GM21825 (cell line): ENCODE measurements at regions not wholly inside any gene's neighbourhood (a gene's known extent, or its start where the extent isn't known, plus 50 kb on each side); places are given as distances from the start of the nearest gene placed in this dataset.

Experiments used
- ATAC-seq: cut with Tn5 transposase; IDR thresholded peaks from one replicate; pipeline ENCODE4 v1.9.1; 2021; ENCODE audit warnings: mild to moderate bottlenecking, moderate library complexity; ENCODE audit not compliant: unreplicated experiment

DNA sequence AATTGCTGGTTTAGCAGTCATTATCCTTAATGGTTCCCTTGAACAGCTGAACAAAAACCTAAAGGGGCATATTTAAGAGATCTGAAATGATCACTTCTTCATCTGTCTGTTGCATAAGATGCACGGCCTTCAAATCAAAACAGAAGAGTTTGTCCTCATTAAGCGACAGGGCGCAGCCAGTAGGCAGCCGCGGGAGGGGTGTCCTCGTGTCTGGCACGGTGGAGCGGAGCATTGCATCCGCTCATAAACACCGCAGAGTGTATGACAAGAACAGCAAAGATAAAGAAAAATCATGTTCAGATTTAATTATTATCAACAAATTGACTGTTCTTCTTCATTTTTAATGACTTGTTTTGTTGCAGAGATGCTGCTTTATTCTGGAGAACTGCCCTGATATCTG is 255.6 kb upstream of the ADARB2 start:
- no peak for ATAC-seq

DNA sequence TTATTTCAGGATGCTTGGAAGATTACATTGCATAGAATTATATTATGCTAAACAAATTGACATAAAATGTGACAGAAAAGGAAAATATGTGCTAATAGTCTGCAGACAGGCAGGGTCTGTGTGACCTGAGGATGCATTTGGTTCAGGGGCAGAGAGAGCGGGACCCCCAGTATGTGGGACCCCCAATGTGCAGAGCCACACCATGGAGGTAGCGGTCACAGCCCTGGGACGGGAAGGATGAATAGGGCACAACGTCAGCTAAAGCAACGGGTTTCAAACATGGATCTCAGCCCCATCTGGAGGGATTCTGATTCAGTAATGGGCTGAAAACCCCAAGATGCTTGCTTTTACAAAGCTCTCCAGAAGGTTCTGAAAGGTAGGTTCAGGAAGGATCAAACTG is 251.8 kb upstream of the ADARB2 start:
- ATAC-seq: no peak

DNA sequence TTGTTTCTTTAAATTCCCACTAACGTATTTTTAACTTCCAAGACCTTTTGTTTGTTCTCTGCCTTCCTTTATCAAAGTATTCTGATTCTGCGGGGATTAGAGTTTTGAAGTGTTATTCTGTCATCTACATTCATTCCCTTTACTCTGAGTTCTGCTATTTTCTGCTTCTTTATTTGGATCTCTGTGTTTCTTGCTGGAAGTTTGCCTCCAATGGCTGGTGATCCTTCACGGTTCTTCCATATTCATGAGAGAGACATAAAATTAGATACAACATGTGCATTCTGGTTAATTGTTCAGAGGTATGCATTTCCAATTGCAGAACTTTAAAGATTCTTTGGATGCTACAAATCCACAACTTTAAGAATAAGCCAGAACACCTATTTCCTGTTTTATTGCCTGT is 244.7 kb upstream of the ADARB2 start:
- no peak for ATAC-seq

DNA sequence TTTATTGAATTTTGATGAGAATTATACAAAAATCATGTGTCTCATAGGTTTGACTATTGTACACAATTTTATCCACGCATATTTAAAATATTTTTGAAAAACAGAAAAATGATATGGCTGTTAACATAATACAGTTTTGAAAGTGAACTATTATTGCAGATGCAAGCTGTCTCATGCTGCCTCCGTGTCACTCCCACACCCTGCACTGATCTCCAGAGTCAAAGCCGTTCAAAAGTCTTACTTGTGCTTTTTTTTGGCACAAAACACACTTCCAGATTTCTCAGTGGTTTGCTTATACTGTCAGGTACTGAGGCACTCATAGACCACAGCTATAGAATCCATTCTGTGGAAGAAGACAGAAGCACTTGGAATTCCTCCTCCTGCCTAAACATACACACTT is 243.1 kb upstream of the ADARB2 start:
- no peak for ATAC-seq

DNA sequence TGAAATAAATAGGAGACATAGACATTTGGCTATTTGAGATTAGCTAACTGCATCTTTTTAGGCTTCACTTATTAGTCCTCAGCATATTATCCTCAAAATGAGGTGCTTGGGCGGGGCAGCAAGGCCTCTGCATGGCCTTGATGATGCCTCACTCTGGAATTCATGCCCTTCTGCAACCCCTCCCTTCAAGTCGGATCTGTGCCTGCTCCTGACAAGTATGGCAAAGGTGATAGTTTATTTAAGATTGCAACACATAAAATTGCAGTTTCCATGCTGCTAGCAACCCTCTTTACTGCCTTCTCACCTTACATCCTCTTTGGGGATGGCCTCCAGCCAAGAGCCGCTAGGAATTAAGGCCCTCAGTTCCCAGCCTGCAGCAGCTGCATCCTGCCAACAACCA is 241.3 kb upstream of the ADARB2 start:
- ATAC-seq: no peak

DNA sequence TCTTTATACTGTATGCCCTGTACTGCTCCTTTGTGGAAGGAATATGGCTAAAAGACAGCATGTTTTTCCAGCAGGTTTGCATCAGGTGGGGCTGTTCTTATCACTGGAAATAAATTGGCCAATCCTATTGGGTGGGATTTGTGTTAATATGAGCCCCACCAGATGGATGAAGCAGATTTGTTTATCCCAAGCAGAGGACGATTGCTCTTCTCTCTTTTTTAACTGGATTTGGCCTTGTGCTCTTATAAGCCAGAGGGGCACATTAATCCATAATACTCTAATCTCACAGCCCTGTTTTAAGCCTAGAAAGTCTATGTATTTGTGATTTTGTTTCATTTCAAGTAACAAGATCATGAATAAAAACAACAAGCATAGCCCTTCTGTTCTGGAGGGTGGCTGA is 240.1 kb upstream of the ADARB2 start:
- no peak for ATAC-seq

DNA sequence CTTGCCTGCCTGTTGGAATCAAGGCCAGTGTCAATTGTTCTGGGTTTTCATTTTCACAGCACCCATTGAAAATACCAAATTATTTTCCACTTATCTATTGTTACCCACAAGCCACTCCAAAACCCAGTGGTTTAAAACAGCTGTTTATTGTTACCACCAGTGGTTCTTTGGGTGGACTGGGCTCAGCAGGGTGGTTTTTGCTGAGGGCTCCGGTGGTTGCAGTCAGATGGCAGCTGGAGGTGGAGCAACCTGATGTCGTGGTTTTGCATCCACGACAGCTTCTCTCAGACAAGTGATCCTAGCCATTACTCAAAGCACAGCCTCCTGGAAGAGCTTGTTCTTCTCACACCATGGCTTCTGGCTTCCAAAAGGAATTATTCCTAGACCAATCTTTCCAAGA is 235.1 kb upstream of the ADARB2 start:
- no peak for ATAC-seq

DNA sequence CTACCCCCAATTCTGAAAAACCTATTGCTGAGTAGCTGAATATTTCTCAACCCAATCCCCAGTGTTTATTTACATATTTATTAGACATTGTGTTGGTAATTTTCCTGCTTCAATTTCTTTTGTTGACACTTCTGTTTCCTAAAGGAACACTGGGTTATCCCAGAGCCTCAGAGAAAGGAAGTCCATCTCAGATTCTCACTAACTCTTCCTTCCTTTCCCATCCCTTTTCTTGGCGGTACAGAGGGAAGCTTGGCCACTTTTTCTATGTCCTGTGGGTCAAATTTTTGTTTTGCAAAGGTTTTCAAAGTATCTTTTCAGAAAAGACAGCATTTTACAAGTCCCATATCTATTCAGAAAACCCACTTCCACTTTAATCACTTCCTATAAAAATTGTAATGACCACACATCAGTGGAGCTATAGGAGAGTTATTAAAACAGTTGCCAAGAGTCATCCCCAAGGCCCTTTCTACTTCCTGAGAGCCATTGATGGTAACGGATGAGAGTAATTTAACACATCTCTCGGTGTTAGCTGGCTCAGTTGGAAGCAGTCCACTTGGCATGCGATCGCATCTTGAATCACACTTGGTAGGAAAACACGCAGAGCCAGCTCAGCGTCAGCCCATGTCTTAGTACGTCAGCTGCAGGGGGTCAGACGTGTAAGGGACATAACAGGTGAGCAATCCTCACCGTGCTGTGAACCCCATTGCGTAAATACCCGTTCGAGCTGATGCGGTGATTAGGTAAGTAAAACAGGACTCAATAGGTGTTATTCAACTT is 231.1 kb upstream of the ADARB2 start:
- no peak for ATAC-seq

DNA sequence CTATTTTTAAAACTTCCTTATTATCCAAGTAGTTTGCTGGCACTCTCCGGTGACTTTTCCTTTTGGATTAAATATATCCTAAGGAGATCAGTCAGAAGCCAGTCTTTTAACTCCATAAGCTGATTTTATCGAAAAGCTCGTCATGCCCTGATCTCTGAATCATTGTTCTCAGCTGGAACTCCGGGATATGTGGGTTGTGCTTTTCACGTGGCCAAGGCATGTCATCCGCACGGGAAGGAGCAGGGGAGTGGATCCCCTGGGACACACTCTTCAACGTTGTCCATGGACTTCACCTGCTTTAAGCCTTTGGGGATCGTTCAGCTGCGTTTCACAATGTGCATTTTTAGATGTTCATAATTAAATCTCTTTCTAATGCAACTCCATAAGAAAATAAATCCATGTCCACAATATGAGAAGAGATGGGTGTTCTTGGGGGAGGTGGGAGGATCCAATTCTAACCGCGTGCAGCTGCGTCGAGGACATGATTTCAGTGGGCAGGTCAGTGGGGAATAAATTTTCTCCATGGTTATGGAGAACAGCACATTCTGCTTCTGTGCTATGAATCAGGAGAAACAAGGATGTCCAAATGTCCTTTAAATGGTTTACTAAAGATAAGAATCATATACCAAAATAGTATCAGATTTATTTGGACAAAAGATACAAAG is 229.5 kb upstream of the ADARB2 start:
- ATAC-seq: no peak

DNA sequence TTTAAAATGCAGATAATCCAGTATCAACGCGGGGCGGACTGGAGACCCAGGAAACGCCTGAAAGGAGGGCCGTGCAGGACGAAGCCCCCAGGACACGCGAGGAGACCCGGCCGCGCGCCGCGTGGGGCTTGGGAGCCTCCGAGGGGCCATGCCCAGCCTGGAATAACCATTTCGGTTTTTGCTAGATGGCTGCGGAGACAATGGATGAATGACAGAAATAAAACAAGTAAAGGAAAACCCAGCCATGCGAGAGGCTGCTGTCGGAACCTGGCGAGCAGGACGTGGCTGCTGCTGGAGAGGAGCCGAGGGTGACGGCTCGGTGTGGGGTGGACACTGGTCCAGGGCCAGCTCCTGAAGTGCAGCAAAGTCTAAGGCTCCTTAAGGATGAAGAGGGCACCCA is 227.2 kb upstream of the ADARB2 start:
- ATAC-seq: no peak

DNA sequence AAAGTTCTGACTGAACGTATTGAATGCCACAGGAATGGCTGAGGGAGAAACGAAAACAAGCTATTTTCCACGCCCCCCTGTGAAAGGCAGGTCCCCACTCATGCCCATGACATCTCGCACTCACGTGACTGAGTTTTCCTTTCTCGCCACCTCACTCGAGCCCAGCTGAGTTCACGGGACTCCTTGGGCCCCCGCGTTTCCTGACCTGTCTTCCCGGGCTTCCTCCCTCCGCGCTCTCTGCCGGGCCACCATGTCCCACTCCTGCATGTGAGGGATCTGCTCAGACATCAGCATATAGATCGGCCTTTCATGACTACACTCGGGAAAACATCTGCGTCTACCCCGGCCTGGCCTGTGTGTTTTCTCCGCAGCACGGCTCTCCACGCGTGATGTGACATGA is 226.0 kb upstream of the ADARB2 start:
- no peak for ATAC-seq

DNA sequence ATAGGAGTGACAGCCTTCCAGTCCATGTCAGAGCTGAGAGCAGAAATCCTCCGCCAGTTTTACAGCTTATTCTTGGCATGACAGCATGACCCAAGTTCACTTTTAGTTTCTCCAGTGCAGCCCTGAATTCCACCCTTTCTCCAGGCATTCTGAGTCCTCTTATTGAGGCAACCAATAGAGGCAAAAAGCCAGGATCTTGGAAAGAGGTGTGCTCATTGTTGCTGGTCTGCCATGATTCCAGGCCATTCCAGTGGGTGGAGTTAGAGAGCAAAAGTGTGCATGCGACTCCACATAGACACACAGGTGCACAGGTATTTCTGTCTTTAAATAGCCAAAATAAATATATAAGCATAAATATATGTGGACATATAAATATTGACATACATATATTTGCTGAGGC is 224.7 kb upstream of the ADARB2 start:
- ATAC-seq: no peak

DNA sequence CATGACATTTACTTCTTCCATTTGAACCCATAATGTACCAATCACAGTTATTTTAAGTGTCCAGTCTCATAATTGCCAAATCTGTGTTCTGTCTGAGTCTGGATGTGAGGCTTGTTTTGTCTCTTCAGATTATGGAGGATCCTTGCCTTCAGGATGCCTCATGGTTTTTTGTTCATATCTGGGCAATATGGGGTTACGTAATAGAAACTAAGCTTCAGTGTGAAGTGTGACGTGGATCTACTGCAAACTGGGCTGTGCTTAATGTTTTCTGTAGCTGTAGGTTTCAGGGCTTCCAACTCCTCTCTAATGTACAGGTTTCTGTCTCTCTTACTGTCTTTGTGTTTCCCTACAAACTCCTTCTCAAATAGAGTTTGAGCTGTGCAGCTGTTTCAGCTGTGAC is 223.7 kb upstream of the ADARB2 start:
- no peak for ATAC-seq

DNA sequence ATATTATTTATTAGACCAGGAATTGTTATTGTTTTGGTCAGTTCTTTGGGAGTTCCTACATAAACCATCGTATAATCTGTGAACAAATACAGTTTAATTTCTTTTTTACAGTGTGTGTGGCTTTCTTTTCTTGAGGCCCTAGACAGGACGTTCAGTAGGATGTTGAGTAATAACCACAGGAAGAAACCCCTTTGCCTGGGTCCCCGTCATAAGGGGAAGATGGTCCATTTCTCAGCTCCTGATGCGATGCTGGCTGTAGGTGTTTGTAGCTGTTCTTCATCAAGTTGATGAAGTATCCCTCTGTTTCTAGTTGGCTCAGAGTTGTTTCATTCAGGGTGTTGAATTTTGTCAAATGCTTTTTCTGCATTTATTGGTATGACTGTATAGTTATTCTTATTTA is 219.7 kb upstream of the ADARB2 start:
- no peak for ATAC-seq

DNA sequence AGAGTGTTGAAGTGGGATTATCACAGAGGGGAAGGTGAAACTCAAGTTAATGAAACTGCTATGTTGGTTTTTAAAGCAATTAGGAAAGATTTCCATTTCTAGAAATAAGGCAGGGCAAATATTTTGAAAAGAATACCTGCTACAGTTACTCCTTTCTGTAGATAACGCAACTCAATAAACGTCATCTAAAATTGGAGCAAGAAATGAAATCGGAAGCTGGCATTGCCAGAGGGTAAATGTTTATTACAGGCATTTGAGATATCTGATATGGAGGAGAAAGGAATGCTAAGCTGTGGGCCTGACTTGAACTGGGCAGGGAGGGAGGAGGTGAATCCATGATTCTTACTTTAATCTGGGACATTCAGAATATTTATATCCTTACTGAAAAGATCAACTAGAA is 217.0 kb upstream of the ADARB2 start:
- no peak for ATAC-seq

DNA sequence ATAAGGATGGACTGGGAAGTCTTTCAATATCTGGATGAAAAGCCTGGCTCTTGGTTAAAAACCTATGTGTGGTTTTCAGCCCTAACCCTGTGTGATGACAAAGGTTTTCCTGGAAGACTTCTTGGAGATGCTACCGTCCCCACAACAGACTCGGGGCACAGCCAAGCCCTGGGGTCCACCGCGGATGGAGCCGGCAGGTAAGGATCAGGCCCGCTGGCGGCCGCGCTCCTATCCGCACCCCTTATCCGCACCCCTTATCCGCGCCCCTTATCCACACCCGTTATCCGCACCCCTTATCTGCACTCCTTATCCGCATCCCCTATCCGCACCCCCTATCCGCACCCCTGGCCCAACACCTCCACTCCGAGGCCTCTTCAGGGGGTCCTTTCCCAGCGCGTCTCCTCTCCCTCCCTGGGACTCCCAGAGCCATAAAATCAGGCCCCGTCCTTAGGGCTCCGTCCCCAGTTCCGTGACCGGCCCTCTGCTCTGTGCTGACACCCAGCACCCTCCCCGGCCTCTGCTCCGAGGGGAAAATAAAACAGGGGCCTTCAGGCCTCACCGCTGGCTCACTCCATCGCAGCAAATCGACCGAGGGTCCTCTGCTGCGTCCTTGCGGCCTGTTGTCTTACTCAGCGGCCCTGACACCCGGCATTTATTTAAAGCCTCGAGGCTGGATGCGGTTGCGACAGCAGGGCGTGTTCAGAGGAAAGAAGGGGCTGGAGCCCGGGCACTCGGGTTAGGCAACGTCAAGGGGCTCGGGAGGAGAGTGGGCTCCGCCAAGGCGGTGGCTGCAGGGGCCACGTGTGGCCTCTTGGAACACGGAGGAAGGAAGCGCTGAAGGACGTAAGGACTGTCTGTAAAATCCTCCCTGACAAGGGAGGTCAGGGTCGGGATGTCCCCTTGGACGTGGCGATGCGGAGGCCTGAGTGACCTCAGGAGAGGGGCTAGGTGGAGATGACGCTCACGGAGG is 215.1 kb upstream of the ADARB2 start:
- ATAC-seq: no peak

DNA sequence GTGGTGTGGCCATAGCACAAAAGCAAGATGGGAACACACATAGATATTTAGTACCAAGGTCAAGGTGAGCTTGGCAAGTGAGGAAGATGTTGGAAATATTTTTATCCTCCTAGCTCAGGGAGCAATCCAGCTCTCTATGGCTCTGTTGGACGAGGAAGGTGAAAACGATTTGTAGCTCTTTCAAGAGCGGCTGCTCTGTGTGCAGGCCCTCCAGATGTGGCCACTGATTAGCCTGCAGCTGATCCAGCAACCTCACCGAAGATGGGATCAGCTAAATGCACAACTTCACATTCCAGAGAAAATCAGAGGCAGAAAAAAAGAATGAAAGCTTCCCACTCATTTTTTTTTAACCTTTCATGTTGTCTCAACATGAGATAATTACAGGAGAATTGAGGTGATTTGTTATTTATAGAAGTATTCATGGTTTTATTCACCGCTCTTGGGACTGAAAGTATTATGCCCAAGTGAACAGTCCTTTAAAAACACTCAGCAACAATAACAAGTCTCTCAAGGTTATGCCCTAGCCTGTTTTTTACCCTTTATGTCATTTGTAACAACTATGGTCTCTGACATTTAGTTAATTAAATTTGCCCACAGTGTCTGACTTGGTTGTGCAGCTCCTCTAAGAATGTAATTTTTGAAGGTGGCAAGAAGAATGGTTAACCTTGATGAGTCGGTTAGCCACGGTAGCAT is 213.6 kb upstream of the ADARB2 start:
- ATAC-seq: no peak

DNA sequence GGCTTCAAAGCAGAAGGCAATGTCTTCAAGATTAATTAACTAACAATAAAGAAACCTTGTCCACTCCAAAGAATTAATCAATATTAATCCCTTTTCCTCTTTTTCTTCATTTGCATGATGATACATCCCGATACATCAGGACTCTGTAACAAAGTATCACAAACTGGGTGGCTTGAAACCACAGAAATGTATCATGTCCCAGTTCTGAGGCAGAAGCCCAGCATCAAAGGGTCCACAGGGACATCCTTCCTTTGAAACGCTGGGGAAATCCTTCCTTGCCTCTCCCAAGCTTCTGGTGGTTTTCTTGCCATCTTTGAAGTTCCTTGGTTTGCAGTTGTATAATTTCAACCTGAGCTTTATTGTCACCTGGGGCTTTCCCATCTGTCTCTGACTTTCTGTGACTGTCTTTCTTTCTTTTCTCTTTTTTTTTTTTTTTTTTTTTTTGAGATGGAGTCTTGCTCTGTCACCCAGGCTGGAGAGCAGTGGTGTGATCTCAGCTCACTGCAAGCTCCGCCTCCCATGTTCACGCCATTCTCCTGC is 210.2 kb upstream of the ADARB2 start:
- ATAC-seq: no peak

DNA sequence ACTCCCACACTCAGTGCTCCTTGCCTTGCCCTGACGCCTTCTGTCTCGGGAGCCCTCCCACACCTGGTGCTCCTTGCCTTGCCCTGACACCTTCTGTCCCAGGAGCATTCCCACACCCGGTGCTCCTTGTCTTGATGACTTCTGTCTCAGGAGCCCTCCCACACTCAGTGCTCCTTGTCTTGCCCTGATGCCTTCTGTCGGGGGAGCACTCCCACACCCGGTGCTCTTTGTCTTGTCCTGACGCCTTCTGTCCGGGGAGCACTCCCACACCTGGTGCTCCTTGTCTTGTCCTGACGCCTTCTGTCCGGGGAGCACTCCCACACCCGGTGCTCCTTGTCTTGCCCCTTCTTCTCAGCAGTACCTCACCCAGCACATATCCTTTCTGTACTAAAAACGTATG is 207.2 kb upstream of the ADARB2 start:
- no peak for ATAC-seq

DNA sequence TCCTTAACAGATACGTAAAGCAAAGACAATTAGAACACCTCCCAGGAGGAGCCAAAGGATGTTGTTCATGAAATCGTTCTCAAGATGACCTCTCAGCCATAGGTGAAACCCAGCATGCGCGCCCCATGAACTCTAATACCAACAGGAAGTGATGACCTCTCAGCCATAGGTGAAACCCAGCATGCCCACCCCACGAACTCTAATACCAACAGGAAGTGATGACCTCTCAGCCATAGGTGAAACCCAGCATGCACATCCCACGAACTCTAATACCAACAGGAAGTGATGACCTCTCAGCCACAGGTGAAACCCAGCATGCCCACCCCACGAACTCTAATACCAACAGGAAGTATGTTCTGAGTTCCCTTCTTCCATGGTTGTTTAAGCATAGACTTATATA is 205.2 kb upstream of the ADARB2 start:
- no peak for ATAC-seq

DNA sequence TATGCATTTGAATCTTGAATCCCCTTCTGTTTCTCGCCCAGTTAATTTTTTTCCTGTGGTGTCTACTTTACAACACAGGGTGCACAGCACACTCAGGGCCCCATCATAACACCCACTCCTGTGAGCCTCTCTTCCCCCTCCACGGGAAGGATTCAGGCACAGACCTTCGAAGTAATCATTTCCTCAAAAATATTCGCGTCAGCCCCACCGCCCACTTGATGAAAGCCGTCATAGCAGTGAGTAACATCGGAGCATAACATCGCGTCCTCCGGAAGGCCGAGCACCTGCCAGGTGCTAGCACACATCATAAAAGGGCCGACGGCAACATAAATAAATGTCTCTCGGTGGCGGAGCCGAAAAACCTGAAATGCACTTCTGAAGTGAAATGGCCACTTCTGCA is 201.7 kb upstream of the ADARB2 start:
- no peak for ATAC-seq
